MCF 10A (cell line): ENCODE measurements at regions not wholly inside any gene's neighbourhood (a gene's known extent, or its start where the extent isn't known, plus 50 kb on each side); places are given as distances from the start of the nearest gene placed in this dataset.
A peak's percentile ranks its signal among the peaks of the same experiment; 100 is the strongest.

Source experiments
- BruUV-seq: library from RNA; stranded (reverse); fragments of 400-500 nt; replicated peaks from 2 replicates; lab custom pipeline; 2021; lab: Mats Ljungman, UMichigan
- CTCF ChIA-PET: fragments of 300-600 bp; sonication (Branson Sonifier 250); formaldehyde crosslinking; extraction: SDS; loops from one replicate; lab custom pipeline; 2021; ENCODE audit warnings: antibody characterized with exemption, inconsistent platforms; lab: Yijun Ruan, JAX
- POLR2A ChIA-PET: fragments of 300-600, 350-650 bp; sonication (Branson Sonifier 250); formaldehyde crosslinking; extraction: SDS; loops from one replicate; lab custom pipeline; 2020; ENCODE audit warnings: antibody characterized with exemption, inconsistent platforms; lab: Yijun Ruan, JAX
- DNase-seq: peaks from one replicate; pipeline ENCODE4 v3.0.0-alpha.2; 2018; ENCODE audit not compliant: unreplicated experiment
- H3K27ac Mint-ChIP-seq: one replicate; pipeline ENCODE4 v1.8.0; 2022; ENCODE audit warnings: mild to moderate bottlenecking, low read depth, mixed read lengths; ENCODE audit not compliant: unreplicated experiment
- H3K27me3 Mint-ChIP-seq: one replicate; pipeline ENCODE4 v1.8.0; 2022; ENCODE audit warnings: mixed read lengths; ENCODE audit not compliant: insufficient read depth, unreplicated experiment
- H3K36me3 Mint-ChIP-seq: one replicate; pipeline ENCODE4 v1.8.0; 2022; ENCODE audit warnings: mild to moderate bottlenecking, moderate library complexity, mixed read lengths; ENCODE audit not compliant: insufficient read depth, unreplicated experiment
- H3K4me1 Mint-ChIP-seq: one replicate; pipeline ENCODE4 v1.8.0; 2022; ENCODE audit warnings: mixed read lengths; ENCODE audit not compliant: insufficient read depth, unreplicated experiment
- H3K4me3 Mint-ChIP-seq: one replicate; pipeline ENCODE4 v1.8.0; 2022; ENCODE audit warnings: mild to moderate bottlenecking, moderate library complexity, mixed read lengths; ENCODE audit not compliant: unreplicated experiment
- H3K9me3 Mint-ChIP-seq: one replicate; pipeline ENCODE4 v1.8.0; 2022; ENCODE audit warnings: mixed read lengths; ENCODE audit not compliant: unreplicated experiment
- intact Hi-C: fragments of 100-400 bp; cut with micrococcal nuclease; formaldehyde crosslinking; loops from 2 replicates; pipeline ENCODE4 v1.14.1; 2022
- TF ChIP-seq, protein P1 (sequence below): fragments of 200-600 bp; IDR thresholded peaks from one replicate; pipeline ENCODE4 v1.8.0; 2022; ENCODE audit warnings: antibody characterized with exemption, mild to moderate bottlenecking; ENCODE audit not compliant: unreplicated experiment

DNA sequence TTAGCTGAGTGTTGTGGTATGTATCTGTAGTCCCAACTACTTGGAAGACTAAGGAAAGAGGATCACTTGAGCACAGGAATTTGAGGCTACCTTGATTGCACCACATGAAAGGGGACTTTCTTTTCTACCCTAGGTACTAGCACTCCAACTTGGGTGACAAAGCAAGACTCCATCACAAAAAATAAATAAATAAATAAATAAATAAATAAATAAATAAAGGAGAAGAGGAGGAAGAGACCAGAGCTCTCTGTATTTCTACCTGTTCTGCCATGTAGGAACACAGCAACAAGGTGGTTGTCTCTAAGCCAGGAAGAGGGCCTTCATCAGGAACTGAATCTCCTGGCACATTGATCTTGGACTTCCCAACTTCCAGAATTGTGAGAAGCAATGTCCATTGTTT lies 118.6 kb downstream of the HMHB1 start:
- TF ChIP-seq, protein P1, sequence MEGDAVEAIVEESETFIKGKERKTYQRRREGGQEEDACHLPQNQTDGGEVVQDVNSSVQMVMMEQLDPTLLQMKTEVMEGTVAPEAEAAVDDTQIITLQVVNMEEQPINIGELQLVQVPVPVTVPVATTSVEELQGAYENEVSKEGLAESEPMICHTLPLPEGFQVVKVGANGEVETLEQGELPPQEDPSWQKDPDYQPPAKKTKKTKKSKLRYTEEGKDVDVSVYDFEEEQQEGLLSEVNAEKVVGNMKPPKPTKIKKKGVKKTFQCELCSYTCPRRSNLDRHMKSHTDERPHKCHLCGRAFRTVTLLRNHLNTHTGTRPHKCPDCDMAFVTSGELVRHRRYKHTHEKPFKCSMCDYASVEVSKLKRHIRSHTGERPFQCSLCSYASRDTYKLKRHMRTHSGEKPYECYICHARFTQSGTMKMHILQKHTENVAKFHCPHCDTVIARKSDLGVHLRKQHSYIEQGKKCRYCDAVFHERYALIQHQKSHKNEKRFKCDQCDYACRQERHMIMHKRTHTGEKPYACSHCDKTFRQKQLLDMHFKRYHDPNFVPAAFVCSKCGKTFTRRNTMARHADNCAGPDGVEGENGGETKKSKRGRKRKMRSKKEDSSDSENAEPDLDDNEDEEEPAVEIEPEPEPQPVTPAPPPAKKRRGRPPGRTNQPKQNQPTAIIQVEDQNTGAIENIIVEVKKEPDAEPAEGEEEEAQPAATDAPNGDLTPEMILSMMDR: no peak
- peaks cover 7% of the 10 kb centered on the region for H3K9me3 Mint-ChIP-seq
- intact Hi-C loops: no loop called here
- H3K4me3 Mint-ChIP-seq: no peak overlapping the region
- no peak overlapping the region for H3K27ac Mint-ChIP-seq
- peaks cover 29% of the 10 kb centered on the region for H3K4me1 Mint-ChIP-seq
- CTCF ChIA-PET: interaction anchor here (0.7 to 1.7 kb wide), 7 partner anchors 8 to 434 kb away, joined by 3 to 8 read pairs (median 4); no protein-coding TSS in a partner anchor
- no peak for DNase-seq
- no TSS peak for BruUV-seq
- no peaks in the 10 kb centered on the region for H3K27me3 Mint-ChIP-seq
- POLR2A ChIA-PET: interaction anchor here (0.8 to 4.8 kb wide), 4 partner anchors 8 to 228 kb away, joined by 3 to 61 read pairs (median 4); no protein-coding TSS in a partner anchor
- H3K36me3 Mint-ChIP-seq: no peaks in the 10 kb centered on the region

DNA sequence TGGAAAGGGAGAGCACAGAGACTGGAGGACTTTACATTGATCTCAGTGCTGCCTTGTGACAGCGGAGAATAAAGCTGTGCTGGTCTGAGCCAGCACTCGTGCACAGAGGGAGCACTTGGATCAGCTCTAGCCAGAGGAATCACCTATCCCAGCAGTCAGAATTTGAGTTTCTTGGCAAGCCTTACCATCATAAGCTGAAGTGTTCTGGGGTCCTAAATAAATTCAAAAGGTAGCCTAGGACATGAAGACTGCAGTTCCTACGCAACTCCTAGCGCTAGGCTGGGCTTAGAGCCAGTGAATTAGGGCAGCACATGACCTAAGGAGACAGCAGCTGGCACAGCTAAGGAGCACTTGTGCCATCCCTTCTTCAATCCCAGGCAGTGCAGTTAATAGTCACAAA lies 119.5 kb downstream of the HMHB1 start:
- Mint-ChIP-seq H3K27ac (peak overlapping the region; percentile 96), H3K9me3 (peaks cover 7% of the 10 kb centered on the region), H3K36me3 (no peaks in the 10 kb centered on the region), H3K4me1 (peaks cover 29% of the 10 kb centered on the region), H3K4me3 (no peak overlapping the region), H3K27me3 (no peaks in the 10 kb centered on the region)
- POLR2A ChIA-PET: interaction anchor here (0.8 to 4.8 kb wide), 2 partner anchors 9 to 41 kb away, joined by 4 to 61 read pairs; no protein-coding TSS in a partner anchor
- TF ChIP-seq, protein P1: no peak
- intact Hi-C loops: no loop called here
- BruUV-seq: no TSS peak
- CTCF ChIA-PET: interaction anchor here (0.8 to 1.7 kb wide), 9 partner anchors 9 to 209 kb away, joined by 3 to 8 read pairs (median 4); no protein-coding TSS in a partner anchor
- peak; percentile 70 for DNase-seq

DNA sequence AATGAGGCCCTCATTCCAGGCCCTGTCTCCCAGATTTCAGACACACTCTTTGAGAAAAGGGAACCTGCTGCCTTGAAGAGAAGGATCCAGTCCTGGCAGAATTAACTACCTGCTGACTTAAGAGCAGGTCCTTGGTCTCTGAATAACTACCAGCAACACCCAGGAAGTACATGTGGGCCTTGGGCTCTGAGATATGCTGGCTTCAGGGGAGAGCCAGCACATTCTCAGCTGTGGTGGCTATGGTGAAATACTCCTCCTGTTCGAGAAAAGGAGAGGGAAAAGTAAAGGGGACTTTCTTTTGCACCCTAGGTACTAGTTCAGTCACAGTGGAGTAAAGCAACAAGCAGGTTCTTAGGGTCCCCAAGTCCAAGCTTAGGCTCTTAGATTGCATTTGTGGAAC lies 120.0 kb downstream of the HMHB1 start:
- peak; percentile 29 for DNase-seq
- H3K27ac Mint-ChIP-seq: peak overlapping the region; percentile 96
- intact Hi-C loops: no loop called here
- H3K36me3 Mint-ChIP-seq: no peaks in the 10 kb centered on the region
- ChIA-PET POLR2A (interaction anchor here (4.8 kb wide), 1 partner anchor 9 kb away, joined by 61 read pairs; no protein-coding TSS in a partner anchor), CTCF (interaction anchor here (0.6 to 1.8 kb wide), 10 partner anchors 10 to 1055 kb away, joined by 3 to 8 read pairs (median 4); no protein-coding TSS in a partner anchor)
- no peak overlapping the region for H3K4me3 Mint-ChIP-seq
- peaks cover 7% of the 10 kb centered on the region for H3K9me3 Mint-ChIP-seq
- H3K27me3 Mint-ChIP-seq: no peaks in the 10 kb centered on the region
- TF ChIP-seq, protein P1: no peak
- peaks cover 29% of the 10 kb centered on the region for H3K4me1 Mint-ChIP-seq
- BruUV-seq: no TSS peak

DNA sequence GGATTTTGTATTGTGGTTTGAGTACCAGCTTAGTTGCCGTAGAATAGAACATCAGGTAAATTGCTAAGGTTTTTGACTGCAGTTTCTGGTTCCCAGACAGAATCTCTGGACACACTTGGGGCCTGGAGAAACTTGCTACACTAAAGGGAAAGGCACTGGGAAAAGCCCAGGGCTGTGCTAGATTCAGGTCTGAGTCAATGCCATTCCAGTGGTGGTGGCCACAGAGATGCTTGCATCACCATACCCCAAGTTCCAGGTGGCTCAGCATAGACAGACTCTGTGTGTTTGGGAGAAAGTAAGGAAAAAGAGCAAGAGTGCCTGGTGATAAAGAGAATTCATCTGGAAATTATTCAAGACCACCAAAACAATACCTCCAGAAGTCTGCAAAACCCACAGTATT lies 120.6 kb downstream of the HMHB1 start:
- H3K27ac Mint-ChIP-seq: peak overlapping the region; percentile 96
- H3K9me3 Mint-ChIP-seq: peaks cover 7% of the 10 kb centered on the region
- peak overlapping the region; percentile 14 for H3K4me3 Mint-ChIP-seq
- H3K27me3 Mint-ChIP-seq: no peaks in the 10 kb centered on the region
- no peaks in the 10 kb centered on the region for H3K36me3 Mint-ChIP-seq
- POLR2A ChIA-PET: interaction anchor here (0.9 to 4.8 kb wide), 2 partner anchors 10 to 43 kb away, joined by 5 to 61 read pairs; no protein-coding TSS in a partner anchor
- intact Hi-C loops: no loop called here
- no TSS peak for BruUV-seq
- CTCF ChIA-PET: interaction anchor here (0.6 to 1.8 kb wide), 6 partner anchors 10 to 1056 kb away, joined by 3 to 5 read pairs (median 4); no protein-coding TSS in a partner anchor
- DNase-seq: peak; percentile 70
- TF ChIP-seq, protein P1: no peak
- peaks cover 29% of the 10 kb centered on the region for H3K4me1 Mint-ChIP-seq
